OCI-LY1 (cell line): ENCODE measurements at regions not wholly inside any gene's neighbourhood (a gene's known extent, or its start where the extent isn't known, plus 50 kb on each side); places are given as distances from the start of the nearest gene placed in this dataset.

Experiments used
- H2AFZ ChIP-seq: fragments of 200-600 bp; sonication (generic), shearing (Covaris generic); 2 replicates; pipeline ENCODE4 v1.6.0; 2014; ENCODE audit warnings: antibody characterized with exemption, mild to moderate bottlenecking, low read length
- H3F3A ChIP-seq: fragments of 200-600 bp; sonication (generic), shearing (Covaris generic); 2 replicates; pipeline ENCODE4 v1.6.0; 2014; ENCODE audit warnings: mild to moderate bottlenecking, antibody characterized with exemption, low read length, moderate library complexity; ENCODE audit not compliant: insufficient read depth
- H3K27ac ChIP-seq: fragments of 200-600 bp; sonication (generic); 2 replicates; pipeline ENCODE4 v1.5.1; 2014; ENCODE audit warnings: low read length, mixed run types, mild to moderate bottlenecking, low read depth; ENCODE audit not compliant: poor library complexity, severe bottlenecking
- H3K27me3 ChIP-seq: fragments of 200-600 bp; sonication (generic); 2 replicates; pipeline ENCODE4 v1.6.0; 2014; ENCODE audit warnings: antibody characterized with exemption, mild to moderate bottlenecking, low read length, moderate library complexity; ENCODE audit not compliant: insufficient read depth
- H3K36me3 ChIP-seq: fragments of 200-600 bp; sonication (generic); 2 replicates; pipeline ENCODE4 v1.6.1; 2014; ENCODE audit warnings: mild to moderate bottlenecking, antibody characterized with exemption, low read length, moderate library complexity, mixed read lengths; ENCODE audit not compliant: insufficient read depth
- H3K4me1 ChIP-seq: fragments of 200-600 bp; sonication (generic); 2 replicates; pipeline ENCODE4 v1.5.1; 2014; ENCODE audit warnings: mild to moderate bottlenecking, low read length, moderate library complexity; ENCODE audit not compliant: insufficient read depth, severe bottlenecking
- H3K4me2 ChIP-seq: fragments of 200-600 bp; sonication (generic), shearing (Covaris generic); 2 replicates; pipeline ENCODE4 v1.6.1; 2014; ENCODE audit warnings: low read length
- H3K4me3 ChIP-seq: fragments of 200-600 bp; sonication (generic); 2 replicates; pipeline ENCODE4 v1.5.1; 2014; ENCODE audit warnings: low read length, low read depth, mild to moderate bottlenecking, mixed read lengths; ENCODE audit not compliant: poor library complexity, severe bottlenecking
- H3K79me2 ChIP-seq: fragments of 200-600 bp; shearing (Covaris generic); 2 replicates; pipeline ENCODE4 v1.6.1; 2016; ENCODE audit warnings: mixed run types, low read length, mixed read lengths; ENCODE audit not compliant: insufficient read depth
- H3K9ac ChIP-seq: fragments of 200-600 bp; sonication (generic), shearing (Covaris generic); 2 replicates; pipeline ENCODE4 v1.6.1; 2014; ENCODE audit warnings: mild to moderate bottlenecking, low read length, mixed read lengths
- H3K9me2 ChIP-seq: fragments of 200-600 bp; sonication (generic), shearing (Covaris generic); 2 replicates; pipeline ENCODE4 v1.6.1; 2014; ENCODE audit warnings: low read depth, mild to moderate bottlenecking, low read length, mixed read lengths
- H3K9me3 ChIP-seq: fragments of 200-600 bp; shearing (Covaris generic); 2 replicates; pipeline ENCODE4 v1.6.1; 2014; ENCODE audit warnings: low read length, mixed read lengths
- H4K20me1 ChIP-seq: fragments of 200-600 bp; sonication (generic), shearing (Covaris generic); 2 replicates; pipeline ENCODE4 v1.6.0; 2016; ENCODE audit warnings: mild to moderate bottlenecking, low read length; ENCODE audit not compliant: insufficient read depth
- EZH2 ChIP-seq: fragments of 200-600 bp; sonication (generic), shearing (Covaris generic); IDR thresholded peaks from 2 replicates; pipeline ENCODE4 v1.8.0; 2017; ENCODE audit warnings: borderline replicate concordance, mixed run types, mild to moderate bottlenecking, antibody characterized with exemption, low read length, moderate library complexity, mixed read lengths
- TF ChIP-seq, protein P1 (sequence below): fragments of 200-600 bp; sonication (generic), shearing (Covaris generic); IDR thresholded peaks from 2 replicates; pipeline ENCODE4 v1.5.1; 2017; ENCODE audit warnings: mild to moderate bottlenecking, antibody characterized with exemption, low read length, moderate library complexity, mixed read lengths

DNA sequence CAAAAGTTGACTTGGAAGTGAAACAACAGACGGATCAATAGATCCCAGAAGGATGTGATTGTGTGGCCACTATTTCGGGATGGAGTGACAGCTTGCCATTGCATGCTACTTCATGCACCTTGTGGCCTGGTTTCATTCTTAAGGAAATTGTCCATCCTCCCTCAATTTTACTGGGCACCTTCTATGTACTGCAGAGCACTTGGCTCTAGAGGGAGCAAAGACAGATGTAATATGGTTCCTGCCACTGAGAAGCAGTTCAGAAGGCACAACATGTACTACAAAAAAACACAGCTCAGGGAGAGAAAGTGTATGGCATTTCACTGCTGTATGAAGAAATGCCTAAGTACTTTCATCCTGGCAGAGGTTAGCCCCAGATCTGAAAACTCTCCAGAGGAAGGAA lies 91.9 kb downstream of the FOXA2 start:
- Histone ChIP-seq H3K4me3 (no peak overlapping the region), H3K9ac (no peak overlapping the region), H3F3A (no peaks in the 10 kb centered on the region), H4K20me1 (no peaks in the 10 kb centered on the region), H3K4me2 (no peak overlapping the region), H3K27ac (no peak overlapping the region), H3K79me2 (no peaks in the 10 kb centered on the region), H3K4me1 (no peaks in the 10 kb centered on the region), H3K36me3 (no peaks in the 10 kb centered on the region), H3K9me3 (no peaks in the 10 kb centered on the region), H3K9me2 (no peaks in the 10 kb centered on the region), H2AFZ (no peak overlapping the region), H3K27me3 (no peaks in the 10 kb centered on the region)
- TF ChIP-seq EZH2 = no peak
- TF ChIP-seq, protein P1, sequence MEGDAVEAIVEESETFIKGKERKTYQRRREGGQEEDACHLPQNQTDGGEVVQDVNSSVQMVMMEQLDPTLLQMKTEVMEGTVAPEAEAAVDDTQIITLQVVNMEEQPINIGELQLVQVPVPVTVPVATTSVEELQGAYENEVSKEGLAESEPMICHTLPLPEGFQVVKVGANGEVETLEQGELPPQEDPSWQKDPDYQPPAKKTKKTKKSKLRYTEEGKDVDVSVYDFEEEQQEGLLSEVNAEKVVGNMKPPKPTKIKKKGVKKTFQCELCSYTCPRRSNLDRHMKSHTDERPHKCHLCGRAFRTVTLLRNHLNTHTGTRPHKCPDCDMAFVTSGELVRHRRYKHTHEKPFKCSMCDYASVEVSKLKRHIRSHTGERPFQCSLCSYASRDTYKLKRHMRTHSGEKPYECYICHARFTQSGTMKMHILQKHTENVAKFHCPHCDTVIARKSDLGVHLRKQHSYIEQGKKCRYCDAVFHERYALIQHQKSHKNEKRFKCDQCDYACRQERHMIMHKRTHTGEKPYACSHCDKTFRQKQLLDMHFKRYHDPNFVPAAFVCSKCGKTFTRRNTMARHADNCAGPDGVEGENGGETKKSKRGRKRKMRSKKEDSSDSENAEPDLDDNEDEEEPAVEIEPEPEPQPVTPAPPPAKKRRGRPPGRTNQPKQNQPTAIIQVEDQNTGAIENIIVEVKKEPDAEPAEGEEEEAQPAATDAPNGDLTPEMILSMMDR = no peak

DNA sequence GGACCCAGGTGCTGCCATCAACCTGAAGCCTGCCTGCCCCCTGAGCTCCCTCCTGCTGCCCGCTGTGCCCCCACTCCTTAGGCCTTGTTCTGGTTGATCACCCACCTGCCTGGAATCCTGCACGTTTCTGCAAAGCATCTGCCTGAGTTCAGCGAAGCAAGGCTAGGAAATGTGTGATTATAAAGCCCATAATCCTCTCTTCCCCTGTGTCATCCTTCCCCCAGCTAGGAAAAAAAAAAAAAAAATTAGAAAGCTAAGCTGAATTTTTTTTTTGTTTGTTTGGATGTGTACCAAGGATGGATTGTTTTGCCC lies 93.2 kb downstream of the FOXA2 start:
- Histone ChIP-seq H3K27ac (no peak overlapping the region), H3K4me3 (no peak overlapping the region), H2AFZ (no peak overlapping the region), H3K9ac (no peak overlapping the region), H3K36me3 (no peaks in the 10 kb centered on the region), H3K9me2 (no peaks in the 10 kb centered on the region), H4K20me1 (no peaks in the 10 kb centered on the region), H3K79me2 (no peaks in the 10 kb centered on the region), H3F3A (no peaks in the 10 kb centered on the region), H3K27me3 (no peaks in the 10 kb centered on the region), H3K4me2 (no peak overlapping the region), H3K4me1 (no peaks in the 10 kb centered on the region), H3K9me3 (no peaks in the 10 kb centered on the region)
- TF ChIP-seq, protein P1 = no peak
- TF ChIP-seq EZH2 = no peak

- no peaks in the 10 kb centered on the region for H3K79me2 ChIP-seq
- no peaks in the 10 kb centered on the region for H3K27me3 ChIP-seq
- no peaks in the 10 kb centered on the region for H3K9me3 ChIP-seq
- H3K27ac ChIP-seq = no peak overlapping the region
- no peak overlapping the region for H2AFZ ChIP-seq
- H3K4me1 ChIP-seq = no peaks in the 10 kb centered on the region
- H3F3A ChIP-seq = no peaks in the 10 kb centered on the region
- H3K4me3 ChIP-seq = no peak overlapping the region
- TF ChIP-seq, protein P1 = peak; percentile 5; the same call in 1 of the 2 replicates
- no peak for TF ChIP-seq EZH2
- no peak overlapping the region for H3K9ac ChIP-seq
- no peaks in the 10 kb centered on the region for H3K36me3 ChIP-seq
- H4K20me1 ChIP-seq = no peaks in the 10 kb centered on the region
- H3K9me2 ChIP-seq = no peaks in the 10 kb centered on the region
- H3K4me2 ChIP-seq = no peak overlapping the region
Measured at GRCh38 chr20:22490287-22491193, 93.8 kb downstream of the FOXA2 start.
